GM12878 (cell line): ENCODE measurements at regions not wholly inside any gene's neighbourhood (a gene's known extent, or its start where the extent isn't known, plus 50 kb on each side); places are given as distances from the start of the nearest gene placed in this dataset.

Experiments used
- ATAC-seq: fragments of 200-7000 bp; cut with Tn5 transposase; 3 replicates; pipeline ENCODE4 v1.9.1; 2020; ENCODE audit warnings: mild to moderate bottlenecking, moderate library complexity
- BruUV-seq: library from RNA; stranded (reverse); fragments of 400-500 nt; replicated peaks from 2 replicates; lab custom pipeline; 2021; lab: Mats Ljungman, UMichigan
- CTCF ChIA-PET: fragments of 300-600 bp; sonication (Branson Sonifier 250); formaldehyde crosslinking; extraction: SDS; loops from one replicate; lab custom pipeline; 2021; ENCODE audit warnings: inconsistent platforms; lab: Yijun Ruan, JAX
- POLR2A ChIA-PET: fragments of 350-600 bp; formaldehyde crosslinking; extraction: SDS; loops from one replicate; lab custom pipeline; 2021; ENCODE audit warnings: inconsistent platforms; lab: Charles Lee
- RAD21 ChIA-PET: fragments of 300-600 bp; sonication (Branson Sonifier 250); formaldehyde crosslinking; loops from one replicate; lab custom pipeline; 2023; ENCODE audit warnings: antibody characterized with exemption; ENCODE audit not compliant: unreplicated experiment; lab: Charles Lee
- SMC1A ChIA-PET: fragments of 300-600 bp; sonication (Branson Sonifier 250); formaldehyde crosslinking; loops from one replicate; lab custom pipeline; 2023; ENCODE audit not compliant: unreplicated experiment, uncharacterized antibody; lab: Charles Lee
- DNase-seq: peaks from one replicate; pipeline ENCODE4 v3.0.0-alpha.2; 2011; ENCODE audit warnings: low read depth, low spot score
- FAIRE-seq: peaks from 3 replicates; lab custom pipeline; 2011; peaks lifted over from hg19 to GRCh38; lab: Jason Lieb, UNC
- H2AFZ ChIP-seq: 2 replicates; pipeline ENCODE4 v1.6.0; 2011; ENCODE audit warnings: low read depth, low read length, control low read depth; ENCODE audit not compliant: control insufficient read depth
- H3K27ac ChIP-seq: 2 replicates; pipeline ENCODE4 v1.5.1; 2011; ENCODE audit warnings: control low read depth; ENCODE audit not compliant: control insufficient read depth, insufficient read depth
- H3K27me3 ChIP-seq, 2 experiments: replicated peaks in 1 of 2; 2 replicates each; pipeline versions ENCODE4 v1.6.0 to v1.6.1; 2011; ENCODE audit warnings: low read length in 1 of 2; ENCODE audit not compliant: control insufficient read depth in 2 of 2, insufficient read depth in 2 of 2
- H3K36me3 ChIP-seq, 2 experiments: 2 replicates each; pipeline ENCODE4 v1.5.1; 2011; ENCODE audit warnings: low read length in 1 of 2; ENCODE audit not compliant: control insufficient read depth in 2 of 2, insufficient read depth in 2 of 2
- H3K4me1 ChIP-seq: 2 replicates; pipeline ENCODE4 v1.6.1; 2011; ENCODE audit warnings: mild to moderate bottlenecking, low read length, moderate library complexity, mixed read lengths; ENCODE audit not compliant: control insufficient read depth, insufficient read depth
- H3K4me2 ChIP-seq: 2 replicates; pipeline ENCODE4 v1.6.0; 2011; ENCODE audit warnings: control low read depth; ENCODE audit not compliant: control insufficient read depth, insufficient read depth
- H3K4me3 ChIP-seq: fragments of 200-600 bp; sonication (generic); 2 replicates; pipeline ENCODE4 v1.5.1; 2016
- H3K79me2 ChIP-seq: 2 replicates; pipeline ENCODE4 v1.6.0; 2011; ENCODE audit warnings: low read length; ENCODE audit not compliant: control insufficient read depth, insufficient read depth
- H3K9ac ChIP-seq: 2 replicates; pipeline ENCODE4 v1.8.0; 2011; ENCODE audit warnings: low read length, control low read depth, mixed read lengths; ENCODE audit not compliant: control insufficient read depth, insufficient read depth
- H3K9me3 ChIP-seq: replicated peaks from 3 replicates; pipeline ENCODE4 v1.5.1; 2011; ENCODE audit warnings: mild to moderate bottlenecking, low read length; ENCODE audit not compliant: control insufficient read depth, insufficient read depth
- H4K20me1 ChIP-seq: 2 replicates; pipeline ENCODE4 v1.6.0; 2011; ENCODE audit not compliant: control insufficient read depth, insufficient read depth
- BCL11A ChIP-seq: IDR thresholded peaks from 2 replicates; pipeline ENCODE4 v1.6.1; 2011; ENCODE audit warnings: low read depth, low read length
- BHLHE40 ChIP-seq, 2 experiments: fragments of 450-650 bp in 1 of 2; IDR thresholded peaks; 2 replicates each; pipeline ENCODE4 v1.6.1; 2011 to 2017; ENCODE audit warnings: low read depth in 2 of 2, borderline replicate concordance in 1 of 2, improper control_type of control experiment in 1 of 2, low read length in 1 of 2, mild to moderate bottlenecking in 1 of 2
- EP300 ChIP-seq, 2 experiments: fragments of 150-350 bp in 1 of 2; IDR thresholded peaks; 2 replicates each; pipeline ENCODE4 v1.6.1; 2011 to 2012; ENCODE audit warnings: low read depth in 2 of 2, low read length in 2 of 2, borderline replicate concordance in 1 of 2, improper control_type of control experiment in 1 of 2, inconsistent platforms in 1 of 2; ENCODE audit not compliant: control insufficient read depth in 1 of 2
- KLF5 ChIP-seq: fragments of 450-650 bp; IDR thresholded peaks from 2 replicates; pipeline ENCODE4 v1.6.1; 2014; ENCODE audit warnings: mild to moderate bottlenecking; ENCODE audit not compliant: partially characterized antibody
- PAX8 ChIP-seq: fragments of 450-650 bp; IDR thresholded peaks from 2 replicates; pipeline ENCODE4 v1.6.1; 2017; ENCODE audit warnings: mild to moderate bottlenecking, moderate library complexity
- TAF1 ChIP-seq: IDR thresholded peaks from 2 replicates; pipeline ENCODE4 v1.6.1; 2011; ENCODE audit warnings: mild to moderate bottlenecking, low read depth, low read length, borderline replicate concordance
- ZNF687 ChIP-seq: fragments of 450-650 bp; IDR thresholded peaks from 2 replicates; pipeline ENCODE4 v1.6.1; 2017; ENCODE audit warnings: mild to moderate bottlenecking, moderate library complexity
- in situ Hi-C: fragments of 300-500 bp; cut with MboI; formaldehyde crosslinking; loops from 9 replicates; pipeline ENCODE4 v1.14.3; 2018; ENCODE audit warnings: mixed read lengths
- intact Hi-C: fragments of 100-400 bp; cut with micrococcal nuclease; formaldehyde crosslinking; loops from one replicate; pipeline ENCODE4 v1.14.2; 2022; ENCODE audit not compliant: unreplicated experiment
- TF ChIP-seq, protein P1 (sequence below): fragments of 450-650 bp; IDR thresholded peaks from 2 replicates; pipeline ENCODE4 v1.6.1; 2017; ENCODE audit warnings: mild to moderate bottlenecking
- TF ChIP-seq, protein P2 (sequence below): IDR thresholded peaks from 2 replicates; pipeline ENCODE4 v1.6.1; 2011; ENCODE audit warnings: mild to moderate bottlenecking, low read depth, low read length, moderate library complexity; ENCODE audit not compliant: insufficient replicate concordance

DNA sequence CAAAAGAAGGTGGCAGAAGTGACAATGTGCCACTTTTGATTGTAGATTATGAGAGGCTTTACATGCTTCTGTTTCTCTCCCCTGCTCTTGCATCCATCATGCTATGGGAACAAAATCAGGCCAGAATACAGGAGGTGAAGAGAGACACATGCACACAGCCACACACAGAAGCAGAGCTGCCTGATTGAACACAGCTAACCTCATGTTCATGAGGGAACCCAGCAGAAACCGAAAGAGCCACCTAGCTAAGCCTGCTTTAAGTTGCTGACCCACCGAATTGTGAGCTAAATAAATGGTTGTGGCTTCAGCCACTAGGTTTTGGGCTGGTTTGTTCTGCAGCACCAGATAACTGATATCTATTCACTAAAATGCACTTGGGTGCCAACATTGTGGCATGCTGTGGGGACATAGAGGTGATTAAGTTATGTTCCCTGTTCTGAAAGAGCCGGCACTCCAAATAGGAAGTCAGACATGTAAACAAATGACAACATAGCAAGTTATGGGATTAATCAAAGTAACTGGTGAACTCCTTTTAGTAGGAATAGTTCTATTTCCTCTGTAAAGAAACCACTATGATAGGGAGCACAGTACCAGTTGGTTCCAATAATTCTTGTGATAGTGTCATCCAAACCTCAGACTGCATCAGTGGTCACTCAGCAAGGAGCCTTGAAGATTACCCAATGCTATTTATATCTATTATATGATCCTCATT, 93.6 kb upstream of the TNC start (continued):
- TF ChIP-seq TAF1 (peak; percentile 67; the same call in 1 of the 2 replicates), KLF5 (no peak), PAX8 (no peak), BCL11A (peak; percentile 34; the same call in 1 of the 2 replicates), BHLHE40 (IDR thresholded peaks at IDR 0.05; ENCODE audit: borderline replicate concordance in 1 of 2, low read depth in 2 of 2, low read length in 1 of 2) (peak in 1 of 2 experiments; percentile 9; a peak in 1 of 4 replicates), EP300 (IDR thresholded peaks at IDR 0.05; ENCODE audit: borderline replicate concordance in 1 of 2, control insufficient read depth in 1 of 2, low read depth in 2 of 2, low read length in 2 of 2) (peak in 1 of 2 experiments; percentile 43; a peak in 1 of 4 replicates)
- TF ChIP-seq, protein P1, sequence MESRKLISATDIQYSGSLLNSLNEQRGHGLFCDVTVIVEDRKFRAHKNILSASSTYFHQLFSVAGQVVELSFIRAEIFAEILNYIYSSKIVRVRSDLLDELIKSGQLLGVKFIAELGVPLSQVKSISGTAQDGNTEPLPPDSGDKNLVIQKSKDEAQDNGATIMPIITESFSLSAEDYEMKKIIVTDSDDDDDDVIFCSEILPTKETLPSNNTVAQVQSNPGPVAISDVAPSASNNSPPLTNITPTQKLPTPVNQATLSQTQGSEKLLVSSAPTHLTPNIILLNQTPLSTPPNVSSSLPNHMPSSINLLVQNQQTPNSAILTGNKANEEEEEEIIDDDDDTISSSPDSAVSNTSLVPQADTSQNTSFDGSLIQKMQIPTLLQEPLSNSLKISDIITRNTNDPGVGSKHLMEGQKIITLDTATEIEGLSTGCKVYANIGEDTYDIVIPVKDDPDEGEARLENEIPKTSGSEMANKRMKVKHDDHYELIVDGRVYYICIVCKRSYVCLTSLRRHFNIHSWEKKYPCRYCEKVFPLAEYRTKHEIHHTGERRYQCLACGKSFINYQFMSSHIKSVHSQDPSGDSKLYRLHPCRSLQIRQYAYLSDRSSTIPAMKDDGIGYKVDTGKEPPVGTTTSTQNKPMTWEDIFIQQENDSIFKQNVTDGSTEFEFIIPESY, result no peak

DNA sequence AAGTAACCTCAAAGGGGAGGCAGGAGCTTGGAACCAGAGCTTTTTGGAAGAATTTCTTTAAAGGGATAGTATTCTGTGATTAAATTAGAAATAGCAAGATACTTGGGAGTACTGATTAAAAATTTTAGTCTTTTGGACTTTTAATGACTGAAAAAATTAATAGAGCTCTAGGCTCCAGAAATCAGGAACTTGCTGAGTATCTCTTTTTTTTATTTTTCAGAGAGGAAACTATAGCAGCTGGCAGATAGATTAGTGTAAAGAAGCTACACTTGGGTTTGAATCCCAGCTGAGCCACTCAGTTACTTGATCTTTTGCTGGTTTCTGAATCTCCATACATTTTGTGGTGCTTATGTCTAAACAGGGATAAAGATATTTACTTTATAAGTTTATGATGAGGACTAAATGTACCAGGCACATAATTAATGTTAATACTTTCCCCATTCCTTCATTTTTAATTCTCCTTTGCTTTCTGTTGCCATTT, 94.2 kb upstream of the TNC start:
- Histone ChIP-seq H3K27ac (peak overlapping the region; percentile 41; the same call in 1 of the 2 replicates), H3K9me3 (no peaks in the 10 kb centered on the region), H3K36me3 (no peaks in the 10 kb centered on the region), H3K27me3 (no peaks in the 10 kb centered on the region), H3K4me1 (peaks cover 35% of the 10 kb centered on the region), H3K4me2 (peak overlapping the region; percentile 72; the same call in 1 of the 2 replicates), H3K4me3 (no peak overlapping the region), H3K79me2 (no peaks in the 10 kb centered on the region), H4K20me1 (no peaks in the 10 kb centered on the region), H3K9ac (0 out of 2 replicates have a peak overlapping the region, but pooled peaks have one; percentile 12), H2AFZ (no peak overlapping the region)
- SMC1A ChIA-PET, result interaction anchor here (1.1 to 9.0 kb wide), 5 partner anchors 10 to 200 kb away, joined by 3 to 81 read pairs (median 5); no protein-coding TSS in a partner anchor
- RAD21 ChIA-PET, result interaction anchor here (1.4 to 1.8 kb wide), 3 partner anchors 20 to 204 kb away, joined by 4 to 6 read pairs (median 5); no protein-coding TSS in a partner anchor
- no peak for ATAC-seq
- in situ Hi-C loops (no loop called here), intact Hi-C loops (no loop called here)
- BruUV-seq, result no TSS peak
- POLR2A ChIA-PET, result no interaction called here
- FAIRE-seq, result no peak
- no peak for DNase-seq
- CTCF ChIA-PET, result interaction anchor here (1.1 kb wide), 1 partner anchor 14 kb away, joined by 4 read pairs; no protein-coding TSS in a partner anchor
- no peak for TF ChIP-seq ZNF687
- TF ChIP-seq, protein P2, sequence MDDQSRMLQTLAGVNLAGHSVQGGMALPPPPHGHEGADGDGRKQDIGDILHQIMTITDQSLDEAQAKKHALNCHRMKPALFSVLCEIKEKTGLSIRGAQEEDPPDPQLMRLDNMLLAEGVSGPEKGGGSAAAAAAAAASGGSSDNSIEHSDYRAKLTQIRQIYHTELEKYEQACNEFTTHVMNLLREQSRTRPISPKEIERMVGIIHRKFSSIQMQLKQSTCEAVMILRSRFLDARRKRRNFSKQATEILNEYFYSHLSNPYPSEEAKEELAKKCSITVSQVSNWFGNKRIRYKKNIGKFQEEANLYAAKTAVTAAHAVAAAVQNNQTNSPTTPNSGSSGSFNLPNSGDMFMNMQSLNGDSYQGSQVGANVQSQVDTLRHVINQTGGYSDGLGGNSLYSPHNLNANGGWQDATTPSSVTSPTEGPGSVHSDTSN, result no peak
